ENCODE measurements at regions not wholly inside any gene's neighbourhood (a gene's known extent, or its start where the extent isn't known, plus 50 kb on each side); places are given as distances from the start of the nearest gene placed in this dataset.

- H3K4me3 ChIP-seq (ENCODE audit: low read depth, low read length) = no peak overlapping the region
- TF ChIP-seq CTCF (conservative IDR thresholded peaks at IDR 0.05; ENCODE audit: low read depth, low read length) = no peak
- no peak for DNase-seq (ENCODE audit: low read depth)
Measured at GRCh38 chr6:5937169-5937909, 69.4 kb downstream of the NRN1 start.

GRCh38 chr6:5936631-5937030 is 70.1 kb downstream of the NRN1 start:
- H3K4me3 ChIP-seq (ENCODE audit: low read depth, low read length) = no peak overlapping the region
- no peak for TF ChIP-seq CTCF (conservative IDR thresholded peaks at IDR 0.05; ENCODE audit: low read depth, low read length)
- DNase-seq (ENCODE audit: low read depth) = no peak

GRCh38 chr6:5936140-5936539 is 70.6 kb downstream of the NRN1 start:
- DNase-seq (ENCODE audit: low read depth) = no peak
- no peak overlapping the region for H3K4me3 ChIP-seq (ENCODE audit: low read depth, low read length)
- TF ChIP-seq CTCF (conservative IDR thresholded peaks at IDR 0.05; ENCODE audit: low read depth, low read length) = no peak

- no peak overlapping the region for H3K4me3 ChIP-seq (ENCODE audit: low read depth, low read length)
- no peak for DNase-seq (ENCODE audit: low read depth)
- TF ChIP-seq CTCF (conservative IDR thresholded peaks at IDR 0.05; ENCODE audit: low read depth, low read length) = no peak
Measured at GRCh38 chr6:5930968-5931367, 75.8 kb downstream of the NRN1 start.

GRCh38 chr6:5930143-5930770 is 76.5 kb downstream of the NRN1 start:
- no peak overlapping the region for H3K4me3 ChIP-seq (ENCODE audit: low read depth, low read length)
- DNase-seq (ENCODE audit: low read depth) = no peak
- no peak for TF ChIP-seq CTCF (conservative IDR thresholded peaks at IDR 0.05; ENCODE audit: low read depth, low read length)

- no peak for TF ChIP-seq CTCF (conservative IDR thresholded peaks at IDR 0.05; ENCODE audit: low read depth, low read length)
- no peak for DNase-seq (ENCODE audit: low read depth)
- H3K4me3 ChIP-seq (ENCODE audit: low read depth, low read length) = no peak overlapping the region
Measured at GRCh38 chr6:5923840-5924239, 82.9 kb downstream of the NRN1 start.

- no peak for DNase-seq (ENCODE audit: low read depth)
- no peak for TF ChIP-seq CTCF (conservative IDR thresholded peaks at IDR 0.05; ENCODE audit: low read depth, low read length)
- H3K4me3 ChIP-seq (ENCODE audit: low read depth, low read length) = no peak overlapping the region
Measured at GRCh38 chr6:5922230-5922629, 84.5 kb downstream of the NRN1 start.

All from choroid plexus epithelial cell (primary cell).